Fibroblast of lung (primary cell): ENCODE measurements at regions not wholly inside any gene's neighbourhood (a gene's known extent, or its start where the extent isn't known, plus 50 kb on each side); places are given as distances from the start of the nearest gene placed in this dataset.

Experiments
- EZH2 ChIP-seq: IDR thresholded peaks from 2 replicates; pipeline ENCODE4 v1.5.1; 2012; ENCODE audit warnings: low read length, control low read depth, mild to moderate bottlenecking; ENCODE audit errors: missing control alignments
- TF ChIP-seq, protein P1 (sequence below), 2 donors: IDR thresholded peaks in 1 of 2; conservative IDR thresholded peaks in 1 of 2; 1 replicate in 1 of 2; 2 replicates in 1 of 2; pipeline ENCODE4 v1.5.1; 2011 to 2012; ENCODE audit warnings: low read length in 2 of 2, control low read depth in 1 of 2, inconsistent platforms in 1 of 2, low read depth in 1 of 2, mild to moderate bottlenecking in 1 of 2

- TF ChIP-seq, protein P1, sequence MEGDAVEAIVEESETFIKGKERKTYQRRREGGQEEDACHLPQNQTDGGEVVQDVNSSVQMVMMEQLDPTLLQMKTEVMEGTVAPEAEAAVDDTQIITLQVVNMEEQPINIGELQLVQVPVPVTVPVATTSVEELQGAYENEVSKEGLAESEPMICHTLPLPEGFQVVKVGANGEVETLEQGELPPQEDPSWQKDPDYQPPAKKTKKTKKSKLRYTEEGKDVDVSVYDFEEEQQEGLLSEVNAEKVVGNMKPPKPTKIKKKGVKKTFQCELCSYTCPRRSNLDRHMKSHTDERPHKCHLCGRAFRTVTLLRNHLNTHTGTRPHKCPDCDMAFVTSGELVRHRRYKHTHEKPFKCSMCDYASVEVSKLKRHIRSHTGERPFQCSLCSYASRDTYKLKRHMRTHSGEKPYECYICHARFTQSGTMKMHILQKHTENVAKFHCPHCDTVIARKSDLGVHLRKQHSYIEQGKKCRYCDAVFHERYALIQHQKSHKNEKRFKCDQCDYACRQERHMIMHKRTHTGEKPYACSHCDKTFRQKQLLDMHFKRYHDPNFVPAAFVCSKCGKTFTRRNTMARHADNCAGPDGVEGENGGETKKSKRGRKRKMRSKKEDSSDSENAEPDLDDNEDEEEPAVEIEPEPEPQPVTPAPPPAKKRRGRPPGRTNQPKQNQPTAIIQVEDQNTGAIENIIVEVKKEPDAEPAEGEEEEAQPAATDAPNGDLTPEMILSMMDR (conservative IDR thresholded peaks at IDR 0.05 in 1 of 2, IDR thresholded peaks at IDR 0.05 in 1 of 2; ENCODE audit: low read depth in 1 of 2, low read length in 2 of 2) = no peak
- TF ChIP-seq EZH2 = no peak
Measured at GRCh38 chr14:101184104-101184455, 280.6 kb upstream of the RTL1 start.
